ENCODE measurements at regions not wholly inside any gene's neighbourhood (a gene's known extent, or its start where the extent isn't known, plus 50 kb on each side); places are given as distances from the start of the nearest gene placed in this dataset.

GRCh38 chr5:62142351-62142750, 163.7 kb upstream of the KIF2A start:
- H3K36me3 ChIP-seq (ENCODE audit: low read depth), result no peaks in the 10 kb centered on the region
- TF ChIP-seq CTCF (conservative IDR thresholded peaks at IDR 0.05), result no peak
- no peak for TF ChIP-seq EZH2 (IDR thresholded peaks at IDR 0.05; ENCODE audit: low read depth)
- intact Hi-C loops (cut with micrococcal nuclease; ENCODE audit: unreplicated experiment), result loop anchor here (10.0 kb wide), 1 partner anchor 1178 kb away; no protein-coding TSS in a partner anchor
- H3K9me2 ChIP-seq (ENCODE audit: insufficient read depth), result no peaks in the 10 kb centered on the region
- no peak overlapping the region for H3K4me3 ChIP-seq
- H3K4me1 ChIP-seq (replicated peaks; ENCODE audit: insufficient read depth), result no peaks in the 10 kb centered on the region
- DNase-seq, result no peak
- no peaks in the 10 kb centered on the region for H3F3A ChIP-seq (ENCODE audit: insufficient read depth, low read depth)
- ChIA-PET CTCF (no interaction called here), POLR2A (ENCODE audit: unreplicated experiment) (no interaction called here)
- no peak overlapping the region for H2AFZ ChIP-seq
- no peak overlapping the region for H3K27ac ChIP-seq
- H4K20me1 ChIP-seq (ENCODE audit: insufficient read depth), result no peaks in the 10 kb centered on the region
- peaks cover 39% of the 10 kb centered on the region for H3K27me3 ChIP-seq (ENCODE audit: insufficient read depth, low read depth)
- H3K4me2 ChIP-seq, result no peak overlapping the region
- no TSS peak for BruUV-seq (replicated peaks)
- H3K9me3 ChIP-seq (ENCODE audit: insufficient read depth, low read depth), result no peaks in the 10 kb centered on the region
- H3K79me2 ChIP-seq (ENCODE audit: low read depth), result no peaks in the 10 kb centered on the region

- Histone ChIP-seq H3K9me2 (ENCODE audit: insufficient read depth) (no peaks in the 10 kb centered on the region; the same call in 1 of the 2 replicates), H3K36me3 (ENCODE audit: low read depth) (no peaks in the 10 kb centered on the region), H3K4me3 (no peak overlapping the region), H2AFZ (no peak overlapping the region), H3K4me1 (replicated peaks; ENCODE audit: insufficient read depth) (no peaks in the 10 kb centered on the region), H3K4me2 (peak overlapping the region; percentile 28; the same call in 1 of the 2 replicates), H3K27ac (no peak overlapping the region), H3F3A (ENCODE audit: insufficient read depth, low read depth) (no peaks in the 10 kb centered on the region), H4K20me1 (ENCODE audit: insufficient read depth) (no peaks in the 10 kb centered on the region), H3K79me2 (ENCODE audit: low read depth) (no peaks in the 10 kb centered on the region), H3K27me3 (ENCODE audit: insufficient read depth, low read depth) (peaks cover 29% of the 10 kb centered on the region), H3K9me3 (ENCODE audit: insufficient read depth, low read depth) (no peaks in the 10 kb centered on the region)
- ChIA-PET POLR2A (ENCODE audit: unreplicated experiment) (interaction anchor here (0.6 kb wide), 1 partner anchor 47 kb away, joined by 3 read pairs; no protein-coding TSS in a partner anchor), CTCF (interaction anchor here (0.6 to 0.7 kb wide), 10 partner anchors 18 to 1678 kb away, joined by 3 to 6 read pairs (median 4); no protein-coding TSS in a partner anchor)
- TF ChIP-seq CTCF (conservative IDR thresholded peaks at IDR 0.05) (peak; percentile 65), EZH2 (IDR thresholded peaks at IDR 0.05; ENCODE audit: low read depth) (no peak)
- intact Hi-C loops (cut with micrococcal nuclease; ENCODE audit: unreplicated experiment), result loop anchor here (10.0 kb wide), 1 partner anchor 1179 kb away; no protein-coding TSS in a partner anchor
- no TSS peak for BruUV-seq (replicated peaks)
- DNase-seq, result no peak
Observed at GRCh38 chr5:62143268-62144229, 162.5 kb upstream of the KIF2A start.

GRCh38 chr5:62144401-62145022, 161.5 kb upstream of the KIF2A start:
- H3K9me2 ChIP-seq (ENCODE audit: insufficient read depth), result no peaks in the 10 kb centered on the region; the same call in 1 of the 2 replicates
- H3K9me3 ChIP-seq (ENCODE audit: insufficient read depth, low read depth), result no peaks in the 10 kb centered on the region
- H3K4me1 ChIP-seq (replicated peaks; ENCODE audit: insufficient read depth), result no peaks in the 10 kb centered on the region
- no peak overlapping the region for H3K4me3 ChIP-seq
- no peaks in the 10 kb centered on the region for H4K20me1 ChIP-seq (ENCODE audit: insufficient read depth)
- no peak for DNase-seq
- no peak overlapping the region for H3K4me2 ChIP-seq
- H3K36me3 ChIP-seq (ENCODE audit: low read depth), result no peaks in the 10 kb centered on the region
- peaks cover 20% of the 10 kb centered on the region; the same call in 1 of the 2 replicates for H3K27me3 ChIP-seq (ENCODE audit: insufficient read depth, low read depth)
- H2AFZ ChIP-seq, result no peak overlapping the region
- no peak overlapping the region for H3K27ac ChIP-seq
- BruUV-seq (replicated peaks), result no TSS peak
- POLR2A ChIA-PET (ENCODE audit: unreplicated experiment), result no interaction called here
- CTCF ChIA-PET, result no interaction called here
- intact Hi-C loops (cut with micrococcal nuclease; ENCODE audit: unreplicated experiment), result loop anchor here (10.0 kb wide), 1 partner anchor 1180 kb away; no protein-coding TSS in a partner anchor
- no peaks in the 10 kb centered on the region for H3K79me2 ChIP-seq (ENCODE audit: low read depth)
- TF ChIP-seq EZH2 (IDR thresholded peaks at IDR 0.05; ENCODE audit: low read depth), result no peak
- H3F3A ChIP-seq (ENCODE audit: insufficient read depth, low read depth), result no peaks in the 10 kb centered on the region
